Prostate gland (tissue), 2 donors: ENCODE measurements at regions not wholly inside any gene's neighbourhood (a gene's known extent, or its start where the extent isn't known, plus 50 kb on each side); places are given as distances from the start of the nearest gene placed in this dataset.

Experiments used
- DNase-seq: peaks from one replicate; pipeline ENCODE4 v3.0.0-alpha.2; 2019; ENCODE audit warnings: low spot score
- H3K27ac ChIP-seq, 2 donors: fragments of 200-600 bp; sonication (generic); 2 replicates each; pipeline ENCODE4 v1.5.1; 2017 to 2019
- H3K27me3 ChIP-seq: fragments of 200-600 bp; sonication (generic); replicated peaks from 2 replicates; pipeline ENCODE4 v1.5.1; 2019; ENCODE audit not compliant: insufficient read depth
- H3K36me3 ChIP-seq, 2 donors: fragments of 200-600 bp; sonication (generic); 1 replicate in 1 of 2; 2 replicates in 1 of 2; pipeline versions ENCODE4 v1.5.1 to v1.8.1; 2017 to 2019
- H3K4me1 ChIP-seq: fragments of 200-600 bp; sonication (generic); replicated peaks from 2 replicates; pipeline ENCODE4 v1.5.1; 2019
- H3K4me3 ChIP-seq, 2 donors: fragments of 200-600 bp; sonication (generic); 2 replicates each; pipeline ENCODE4 v1.5.1; 2017 to 2019
- H3K9me3 ChIP-seq: fragments of 200-600 bp; sonication (generic); 2 replicates; pipeline ENCODE4 v1.5.1; 2017
- CTCF ChIP-seq, 4 experiments: fragments of 200-600 bp in 2 of 4; fragments of 450-650 bp in 2 of 4; sonication (generic) in 2 of 4; IDR thresholded peaks; 1 replicate in 3 of 4; 2 replicates in 1 of 4; pipeline ENCODE4 v1.5.1; 2016 to 2019; ENCODE audit warnings: antibody characterized with exemption in 4 of 4, mild to moderate bottlenecking in 2 of 4, moderate library complexity in 2 of 4
- POLR2A ChIP-seq: fragments of 450-650 bp; IDR thresholded peaks from one replicate; pipeline ENCODE4 v1.6.1; 2016; ENCODE audit warnings: antibody characterized with exemption, mild to moderate bottlenecking
- POLR2AphosphoS5 ChIP-seq: sonication (generic); formaldehyde crosslinking; IDR thresholded peaks from one replicate; pipeline ENCODE4 v1.6.1; 2017; ENCODE audit warnings: antibody characterized with exemption
- WGBS: methylation state at CpG from one replicate; pipeline ENCODE4 v1.1.5; 2018; 5-methylcytosine and 5-hydroxymethylcytosine counted together
- intact Hi-C: fragments of 100-400 bp; cut with DNase I; formaldehyde crosslinking; loops from one replicate; pipeline ENCODE4 v1.14.2; 2022

GRCh38 chr6:101322921-101323320 is 70.6 kb upstream of the GRIK2 start:
- no peak overlapping the region for H3K27ac ChIP-seq
- H3K9me3 ChIP-seq, result no peaks in the 10 kb centered on the region
- no peak overlapping the region for H3K4me3 ChIP-seq
- no peaks in the 10 kb centered on the region for H3K36me3 ChIP-seq
- H3K27me3 ChIP-seq, result no peaks in the 10 kb centered on the region
- DNase-seq, result no peak
- TF ChIP-seq POLR2AphosphoS5, result no peak
- no peak for TF ChIP-seq CTCF (IDR thresholded peaks at IDR 0.05)
- TF ChIP-seq POLR2A, result no peak
- WGBS, result 47% methylated on average over 2 of the region's 2 CpGs
- no peaks in the 10 kb centered on the region for H3K4me1 ChIP-seq
- intact Hi-C loops, result no loop called here

GRCh38 chr6:101326411-101326810 is 67.1 kb upstream of the GRIK2 start:
- no peak for TF ChIP-seq POLR2AphosphoS5
- no peak for TF ChIP-seq POLR2A
- no peak for TF ChIP-seq CTCF (IDR thresholded peaks at IDR 0.05)
- Histone ChIP-seq H3K27ac (no peak overlapping the region), H3K9me3 (no peaks in the 10 kb centered on the region), H3K27me3 (no peaks in the 10 kb centered on the region), H3K36me3 (no peaks in the 10 kb centered on the region), H3K4me1 (no peaks in the 10 kb centered on the region), H3K4me3 (no peak overlapping the region)
- no peak for DNase-seq
- intact Hi-C loops, result no loop called here

- Histone ChIP-seq H3K27ac (no peak overlapping the region), H3K27me3 (no peaks in the 10 kb centered on the region), H3K9me3 (no peaks in the 10 kb centered on the region), H3K4me3 (no peak overlapping the region), H3K36me3 (no peaks in the 10 kb centered on the region), H3K4me1 (no peaks in the 10 kb centered on the region)
- WGBS, result 79% methylated on average over 1 of the region's 1 CpG
- intact Hi-C loops, result no loop called here
- no peak for TF ChIP-seq CTCF (IDR thresholded peaks at IDR 0.05)
- no peak for TF ChIP-seq POLR2A
- TF ChIP-seq POLR2AphosphoS5, result no peak
- DNase-seq, result no peak
Observed at GRCh38 chr6:101341926-101342325, 51.6 kb upstream of the GRIK2 start.
